H9 (cell line): ENCODE measurements at regions not wholly inside any gene's neighbourhood (a gene's known extent, or its start where the extent isn't known, plus 50 kb on each side); places are given as distances from the start of the nearest gene placed in this dataset.

Source experiments
- DNase-seq: peaks from one replicate; pipeline ENCODE4 v3.0.0-alpha.2; 2017
- H2AFZ ChIP-seq: one replicate; pipeline ENCODE4 v1.6.1; 2013; ENCODE audit warnings: mild to moderate bottlenecking, low read length, control low read depth, moderate library complexity
- H2AK5ac ChIP-seq: 2 replicates; pipeline ENCODE4 v1.6.1; 2013; ENCODE audit warnings: low read length, control low read depth, mixed read lengths; ENCODE audit not compliant: insufficient read length
- H2BK120ac ChIP-seq: one replicate; pipeline ENCODE4 v1.6.1; 2013; ENCODE audit warnings: low read depth, mild to moderate bottlenecking, low read length, control low read depth, inconsistent platforms; ENCODE audit not compliant: poor library complexity, severe bottlenecking
- H2BK12ac ChIP-seq: 2 replicates; pipeline ENCODE4 v1.6.1; 2013; ENCODE audit warnings: low read length, control low read depth, mixed read lengths, low read depth; ENCODE audit not compliant: insufficient read length
- H2BK15ac ChIP-seq: 2 replicates; pipeline ENCODE4 v1.6.1; 2013; ENCODE audit warnings: low read depth, low read length, control low read depth
- H2BK20ac ChIP-seq: one replicate; pipeline ENCODE4 v1.6.1; 2013; ENCODE audit warnings: low read depth, mild to moderate bottlenecking, low read length, control low read depth, inconsistent platforms; ENCODE audit not compliant: poor library complexity, severe bottlenecking
- H2BK5ac ChIP-seq: 2 replicates; pipeline ENCODE4 v1.6.1; 2013; ENCODE audit warnings: low read length, control low read depth, mixed read lengths; ENCODE audit not compliant: insufficient read length
- H3K14ac ChIP-seq: 2 replicates; pipeline ENCODE4 v1.6.1; 2013; ENCODE audit warnings: low read length, control low read depth; ENCODE audit not compliant: insufficient read depth
- H3K18ac ChIP-seq: 2 replicates; pipeline ENCODE4 v1.6.1; 2013; ENCODE audit warnings: low read depth, mild to moderate bottlenecking, mixed read lengths, low read length, control low read depth; ENCODE audit not compliant: insufficient read length
- H3K23ac ChIP-seq: 2 replicates; pipeline ENCODE4 v1.6.1; 2013; ENCODE audit warnings: low read length, control low read depth, mixed read lengths, low read depth; ENCODE audit not compliant: insufficient read length
- H3K23me2 ChIP-seq: 2 replicates; pipeline ENCODE4 v1.6.1; 2013; ENCODE audit warnings: low read depth, mild to moderate bottlenecking, mixed read lengths, low read length, control low read depth; ENCODE audit not compliant: insufficient read length, poor library complexity, severe bottlenecking
- H3K27ac ChIP-seq: 2 replicates; pipeline ENCODE4 v1.5.1; 2013; ENCODE audit warnings: low read length, control low read depth, mixed read lengths, low read depth; ENCODE audit not compliant: insufficient read length
- H3K27me3 ChIP-seq: 2 replicates; pipeline ENCODE4 v1.6.1; 2013; ENCODE audit warnings: low read length, control low read depth, inconsistent platforms; ENCODE audit not compliant: insufficient read depth
- H3K4ac ChIP-seq: 2 replicates; pipeline ENCODE4 v1.6.1; 2013; ENCODE audit warnings: low read depth, mild to moderate bottlenecking, control low read depth, inconsistent platforms, low read length, moderate library complexity
- H3K4me1 ChIP-seq: 2 replicates; pipeline ENCODE4 v1.6.1; 2013; ENCODE audit warnings: low read length, control low read depth, inconsistent platforms; ENCODE audit not compliant: insufficient read depth
- H3K4me2 ChIP-seq: 2 replicates; pipeline ENCODE4 v1.6.1; 2013; ENCODE audit warnings: low read length, control low read depth, mixed read lengths; ENCODE audit not compliant: insufficient read length, insufficient read depth
- H3K56ac ChIP-seq: 2 replicates; pipeline ENCODE4 v1.6.1; 2013; ENCODE audit warnings: low read depth, mild to moderate bottlenecking, mixed read lengths, low read length, control low read depth; ENCODE audit not compliant: insufficient read length
- H3K79me1 ChIP-seq: 2 replicates; pipeline ENCODE4 v1.6.1; 2013; ENCODE audit warnings: low read depth, mild to moderate bottlenecking, moderate library complexity, low read length, control low read depth, inconsistent platforms; ENCODE audit not compliant: insufficient read depth, poor library complexity, severe bottlenecking
- H3K79me2 ChIP-seq: 2 replicates; pipeline ENCODE4 v1.6.1; 2013; ENCODE audit warnings: low read length, control low read depth, inconsistent platforms; ENCODE audit not compliant: insufficient read depth
- H3K9ac ChIP-seq: 2 replicates; pipeline ENCODE4 v1.6.1; 2013; ENCODE audit warnings: low read length, control low read depth, mixed read lengths; ENCODE audit not compliant: insufficient read length; ENCODE audit errors: extremely low read depth
- H3K9me3 ChIP-seq: one replicate; pipeline ENCODE4 v1.6.1; 2013; ENCODE audit warnings: low read depth, low read length, inconsistent platforms; ENCODE audit not compliant: control insufficient read depth
- H3T11ph ChIP-seq: one replicate; pipeline ENCODE4 v1.6.1; 2013; ENCODE audit warnings: mild to moderate bottlenecking, low read length, control low read depth, inconsistent platforms
- H4K20me1 ChIP-seq: one replicate; pipeline ENCODE4 v1.6.1; 2013; ENCODE audit not compliant: control insufficient read depth, insufficient read length, insufficient read depth
- H4K5ac ChIP-seq: 2 replicates; pipeline ENCODE4 v1.6.1; 2013; ENCODE audit warnings: low read depth, mild to moderate bottlenecking, mixed read lengths, low read length, control low read depth; ENCODE audit not compliant: insufficient read length
- H4K8ac ChIP-seq: replicated peaks from 2 replicates; pipeline ENCODE4 v1.6.1; 2013; ENCODE audit warnings: low read length, control low read depth, mixed read lengths, low read depth; ENCODE audit not compliant: insufficient read length
- H4K91ac ChIP-seq: 2 replicates; pipeline ENCODE4 v1.6.1; 2013; ENCODE audit warnings: low read depth, mild to moderate bottlenecking, moderate library complexity, mixed read lengths, low read length, control low read depth; ENCODE audit not compliant: insufficient read length
- H3K27ac Mint-ChIP-seq, 3 experiments: 2 replicates in 2 of 3; 3 replicates in 1 of 3; pipeline ENCODE4 v1.8.0; 2020 to 2021; ENCODE audit warnings: mixed read lengths in 3 of 3, mild to moderate bottlenecking in 1 of 3, moderate library complexity in 1 of 3
- H3K27me3 Mint-ChIP-seq: 2 replicates; pipeline ENCODE4 v1.8.0; 2021; ENCODE audit warnings: low read depth, mild to moderate bottlenecking, moderate library complexity, mixed read lengths
- H3K36me3 Mint-ChIP-seq, 3 experiments: 2 replicates in 2 of 3; 3 replicates in 1 of 3; pipeline ENCODE4 v1.8.0; 2020 to 2021; ENCODE audit warnings: low read depth in 3 of 3, mixed read lengths in 3 of 3; ENCODE audit not compliant: insufficient read depth in 1 of 3
- H3K4me1 Mint-ChIP-seq, 2 experiments: 2 replicates each; pipeline ENCODE4 v1.8.0; 2020; ENCODE audit warnings: mixed read lengths in 2 of 2
- H3K4me3 Mint-ChIP-seq, 2 experiments: 2 replicates in 1 of 2; 3 replicates in 1 of 2; pipeline ENCODE4 v1.8.0; 2020 to 2021; ENCODE audit warnings: mild to moderate bottlenecking in 2 of 2, mixed read lengths in 2 of 2, moderate library complexity in 1 of 2
- H3K9me3 Mint-ChIP-seq, 2 experiments: 2 replicates in 1 of 2; 3 replicates in 1 of 2; pipeline ENCODE4 v1.8.0; 2020; ENCODE audit warnings: mild to moderate bottlenecking in 2 of 2, mixed read lengths in 2 of 2, moderate library complexity in 1 of 2
- CTCF ChIP-seq: fragments of 200-600 bp; sonication (generic); conservative IDR thresholded peaks from 3 replicates; pipeline ENCODE4 v1.8.0; 2021; ENCODE audit warnings: antibody characterized with exemption, mild to moderate bottlenecking
- WGBS: extraction: QIAGEN DNeasy Blood & Tissue Kit; methylation state at CpG from one replicate; pipeline ENCODE4 v1.1.7; 2013; ENCODE audit warnings: missing lambda C conversion rate, low lambda C conversion rate, mixed read lengths; ENCODE audit not compliant: insufficient read length; ENCODE audit errors: extremely low coverage; 5-methylcytosine and 5-hydroxymethylcytosine counted together

GRCh38 chr18:47492691-47493090 lies 241.2 kb upstream of the SKOR2 start:
- H4K8ac ChIP-seq = no peak overlapping the region
- H2BK12ac ChIP-seq = no peak overlapping the region
- no peak overlapping the region for H4K91ac ChIP-seq
- H3K4ac ChIP-seq = no peak overlapping the region
- no peak overlapping the region for H2AK5ac ChIP-seq
- no peak for TF ChIP-seq CTCF
- no peaks in the 10 kb centered on the region for H4K20me1 ChIP-seq
- no peak overlapping the region for H3K18ac ChIP-seq
- no peak overlapping the region for H2BK15ac ChIP-seq
- no peak overlapping the region for H3K4me3 Mint-ChIP-seq
- no peak overlapping the region for H2BK20ac ChIP-seq
- no peak overlapping the region for H3K14ac ChIP-seq
- H3K27me3 ChIP-seq = no peaks in the 10 kb centered on the region
- peaks cover 9% of the 10 kb centered on the region for H3K27me3 Mint-ChIP-seq
- H2BK5ac ChIP-seq = no peak overlapping the region
- H3K4me1 ChIP-seq = no peaks in the 10 kb centered on the region
- H3K27ac Mint-ChIP-seq = no peak overlapping the region
- H3K56ac ChIP-seq = no peak overlapping the region
- H3K9me3 Mint-ChIP-seq = no peaks in the 10 kb centered on the region; a peak in 2 of 5 replicates
- H3K27ac ChIP-seq = no peak overlapping the region
- no peak overlapping the region for H3T11ph ChIP-seq
- no peaks in the 10 kb centered on the region for H3K79me1 ChIP-seq
- no peak for DNase-seq
- H3K79me2 ChIP-seq = no peaks in the 10 kb centered on the region
- H3K4me1 Mint-ChIP-seq = no peaks in the 10 kb centered on the region
- WGBS = no CpG with 5 or more reads among the region's 3 CpGs
- H3K9me3 ChIP-seq = no peaks in the 10 kb centered on the region
- no peak overlapping the region for H4K5ac ChIP-seq
- no peaks in the 10 kb centered on the region for H3K23me2 ChIP-seq
- H3K9ac ChIP-seq = no peak overlapping the region
- no peak overlapping the region for H2BK120ac ChIP-seq
- H2AFZ ChIP-seq = no peak overlapping the region
- H3K4me2 ChIP-seq = no peak overlapping the region
- no peaks in the 10 kb centered on the region for H3K36me3 Mint-ChIP-seq
- no peak overlapping the region for H3K23ac ChIP-seq
